ENCODE measurements at regions not wholly inside any gene's neighbourhood (a gene's known extent, or its start where the extent isn't known, plus 50 kb on each side); places are given as distances from the start of the nearest gene placed in this dataset.

DNA sequence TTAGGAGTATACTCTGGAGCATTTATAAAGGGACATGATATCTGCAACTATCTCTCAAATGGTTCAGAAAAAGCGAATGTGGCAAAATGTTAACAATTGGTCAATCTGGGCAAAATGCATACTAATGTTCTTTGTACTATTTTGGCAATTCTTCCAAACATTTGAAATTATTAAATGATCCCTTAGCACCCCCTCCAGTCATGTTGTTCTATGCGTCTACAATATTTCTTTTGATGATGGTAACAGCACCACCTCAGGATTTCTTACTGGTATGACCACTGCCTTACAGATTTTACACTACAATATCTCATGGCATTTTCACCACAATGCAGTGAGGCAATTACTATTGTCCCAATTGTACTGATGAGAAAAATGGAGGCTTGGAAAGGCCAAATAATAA lies 52.9 kb upstream of the TRIO start:
- H3K9ac ChIP-seq (ENCODE audit: control insufficient read depth, insufficient read depth, low read length) = no peak overlapping the region
- no peak overlapping the region for H3K4me3 ChIP-seq
- intact Hi-C loops (cut with micrococcal nuclease; ENCODE audit: unreplicated experiment) = no loop called here
- no peak overlapping the region for H3K27ac ChIP-seq (ENCODE audit: control insufficient read depth, insufficient read depth)
- no peak overlapping the region for H3K4me2 ChIP-seq (ENCODE audit: control insufficient read depth, insufficient read depth)
- CTCF ChIA-PET = no interaction called here
- H4K20me1 ChIP-seq (ENCODE audit: control insufficient read depth, insufficient read depth) = no peaks in the 10 kb centered on the region
- FAIRE-seq (no peak), ATAC-seq (no peak), DNase-seq (ENCODE audit: low read depth, low spot score) (no peak)
- H2AFZ ChIP-seq (ENCODE audit: control insufficient read depth, low read depth, low read length) = no peak overlapping the region
- RAD21 ChIA-PET (ENCODE audit: unreplicated experiment) = interaction anchor here (0.9 kb wide), 1 partner anchor 76 kb away, joined by 3 read pairs; no protein-coding TSS in a partner anchor
- in situ Hi-C loops (cut with MboI) = no loop called here
- H3K36me3 ChIP-seq (ENCODE audit: control insufficient read depth in 2 of 2, insufficient read depth in 2 of 2, low read length in 1 of 2) = no peaks in the 10 kb centered on the region
- peaks cover 0 to 3% of the 10 kb centered on the region in 2 experiments; a peak in 1 of 4 replicates for H3K27me3 ChIP-seq (replicated peaks in 1 of 2; ENCODE audit: control insufficient read depth in 2 of 2, insufficient read depth in 2 of 2, low read length in 1 of 2)
- H3K79me2 ChIP-seq (ENCODE audit: control insufficient read depth, insufficient read depth, low read length) = no peaks in the 10 kb centered on the region
- POLR2A ChIA-PET = interaction anchor here (0.7 kb wide), 1 partner anchor 552 kb away, joined by 3 read pairs; no protein-coding TSS in a partner anchor
- 64% methylated on average over 2 of the region's 2 CpGs for WGBS (ENCODE audit: insufficient coverage, insufficient replicate concordance, low lambda C conversion rate, missing lambda C conversion rate)
- TF ChIP-seq SUZ12 (IDR thresholded peaks at IDR 0.05; ENCODE audit: unreplicated experiment) = no peak
- no peak for TF ChIP-seq CEBPB (IDR thresholded peaks at IDR 0.05; ENCODE audit: borderline replicate concordance in 1 of 2, low read depth in 2 of 2, low read length in 2 of 2)
- TF ChIP-seq, protein P1, sequence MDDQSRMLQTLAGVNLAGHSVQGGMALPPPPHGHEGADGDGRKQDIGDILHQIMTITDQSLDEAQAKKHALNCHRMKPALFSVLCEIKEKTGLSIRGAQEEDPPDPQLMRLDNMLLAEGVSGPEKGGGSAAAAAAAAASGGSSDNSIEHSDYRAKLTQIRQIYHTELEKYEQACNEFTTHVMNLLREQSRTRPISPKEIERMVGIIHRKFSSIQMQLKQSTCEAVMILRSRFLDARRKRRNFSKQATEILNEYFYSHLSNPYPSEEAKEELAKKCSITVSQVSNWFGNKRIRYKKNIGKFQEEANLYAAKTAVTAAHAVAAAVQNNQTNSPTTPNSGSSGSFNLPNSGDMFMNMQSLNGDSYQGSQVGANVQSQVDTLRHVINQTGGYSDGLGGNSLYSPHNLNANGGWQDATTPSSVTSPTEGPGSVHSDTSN (IDR thresholded peaks at IDR 0.05; ENCODE audit: insufficient replicate concordance, low read depth, low read length) = no peak
- no peak for TF ChIP-seq YY1 (IDR thresholded peaks at IDR 0.05; ENCODE audit: low read depth, low read length)
- TF ChIP-seq, protein P2, sequence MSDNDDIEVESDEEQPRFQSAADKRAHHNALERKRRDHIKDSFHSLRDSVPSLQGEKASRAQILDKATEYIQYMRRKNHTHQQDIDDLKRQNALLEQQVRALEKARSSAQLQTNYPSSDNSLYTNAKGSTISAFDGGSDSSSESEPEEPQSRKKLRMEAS (IDR thresholded peaks at IDR 0.05; ENCODE audit: low read depth, low read length) = no peak
- no peak for TF ChIP-seq PAX8 (IDR thresholded peaks at IDR 0.05)
- no peak for TF ChIP-seq PML (IDR thresholded peaks at IDR 0.05; ENCODE audit: low read length)
- no peak for TF ChIP-seq HDGF (IDR thresholded peaks at IDR 0.05)
- TF ChIP-seq BACH1 (IDR thresholded peaks at IDR 0.05; ENCODE audit: borderline replicate concordance) = no peak
- no peaks in the 10 kb centered on the region for H3K4me1 ChIP-seq (ENCODE audit: control insufficient read depth, insufficient read depth, low read length)
- BruUV-seq (replicated peaks) = no TSS peak
- no peaks in the 10 kb centered on the region; the same call in 2 of the 3 replicates for H3K9me3 ChIP-seq (replicated peaks; ENCODE audit: control insufficient read depth, insufficient read depth, low read length)
- SMC1A ChIA-PET (ENCODE audit: uncharacterized antibody, unreplicated experiment) = no interaction called here
